Panc1 (cell line): ENCODE measurements at regions not wholly inside any gene's neighbourhood (a gene's known extent, or its start where the extent isn't known, plus 50 kb on each side); places are given as distances from the start of the nearest gene placed in this dataset.

Experiments
- POLR2AphosphoS5 ChIP-seq: IDR thresholded peaks from 2 replicates; pipeline ENCODE4 v1.6.1; 2012; ENCODE audit warnings: mild to moderate bottlenecking, low read depth, low read length, moderate library complexity
- SIN3A ChIP-seq: IDR thresholded peaks from 2 replicates; pipeline ENCODE4 v1.6.1; 2012; ENCODE audit warnings: low read depth, mild to moderate bottlenecking, low read length, moderate library complexity, borderline replicate concordance; ENCODE audit not compliant: insufficient read depth
- TCF7L2 ChIP-seq: IDR thresholded peaks from 2 replicates; pipeline ENCODE4 v1.6.1; 2011; ENCODE audit warnings: mild to moderate bottlenecking, low read depth, low read length, inconsistent platforms
- TF ChIP-seq, protein P1 (sequence below): fragments of 450-650 bp; IDR thresholded peaks from 2 replicates; pipeline ENCODE4 v1.5.1; 2017; ENCODE audit warnings: mild to moderate bottlenecking
- TF ChIP-seq, protein P2 (sequence below), 2 experiments: IDR thresholded peaks; 2 replicates each; pipeline ENCODE4 v1.6.1; 2011 to 2012; ENCODE audit warnings: low read depth in 2 of 2, control low read depth in 1 of 2, low read length in 1 of 2, mild to moderate bottlenecking in 1 of 2, moderate library complexity in 1 of 2; ENCODE audit not compliant: insufficient read depth in 1 of 2

DNA sequence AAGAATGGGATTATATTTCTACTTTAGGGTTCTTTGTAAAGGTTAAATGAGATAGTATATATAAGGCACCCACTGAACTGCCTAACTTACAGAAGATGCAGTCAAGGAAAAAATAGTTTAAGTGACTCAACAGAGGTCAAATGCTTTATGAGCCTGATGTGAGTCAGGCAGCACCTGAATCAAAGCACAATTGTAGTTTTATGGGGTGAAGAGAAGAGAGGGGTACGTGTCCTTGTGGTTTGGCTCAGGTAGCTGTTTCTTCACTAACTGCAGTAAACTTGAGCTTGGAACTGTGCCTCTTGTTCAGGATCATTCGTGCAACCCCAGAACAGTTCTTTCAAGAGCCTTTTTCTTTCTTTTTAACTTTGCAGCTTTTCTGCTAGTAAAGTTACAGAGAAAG lies 125.2 kb upstream of the SPON1 start:
- TF ChIP-seq, protein P1, sequence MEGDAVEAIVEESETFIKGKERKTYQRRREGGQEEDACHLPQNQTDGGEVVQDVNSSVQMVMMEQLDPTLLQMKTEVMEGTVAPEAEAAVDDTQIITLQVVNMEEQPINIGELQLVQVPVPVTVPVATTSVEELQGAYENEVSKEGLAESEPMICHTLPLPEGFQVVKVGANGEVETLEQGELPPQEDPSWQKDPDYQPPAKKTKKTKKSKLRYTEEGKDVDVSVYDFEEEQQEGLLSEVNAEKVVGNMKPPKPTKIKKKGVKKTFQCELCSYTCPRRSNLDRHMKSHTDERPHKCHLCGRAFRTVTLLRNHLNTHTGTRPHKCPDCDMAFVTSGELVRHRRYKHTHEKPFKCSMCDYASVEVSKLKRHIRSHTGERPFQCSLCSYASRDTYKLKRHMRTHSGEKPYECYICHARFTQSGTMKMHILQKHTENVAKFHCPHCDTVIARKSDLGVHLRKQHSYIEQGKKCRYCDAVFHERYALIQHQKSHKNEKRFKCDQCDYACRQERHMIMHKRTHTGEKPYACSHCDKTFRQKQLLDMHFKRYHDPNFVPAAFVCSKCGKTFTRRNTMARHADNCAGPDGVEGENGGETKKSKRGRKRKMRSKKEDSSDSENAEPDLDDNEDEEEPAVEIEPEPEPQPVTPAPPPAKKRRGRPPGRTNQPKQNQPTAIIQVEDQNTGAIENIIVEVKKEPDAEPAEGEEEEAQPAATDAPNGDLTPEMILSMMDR, result no peak
- no peak for TF ChIP-seq POLR2AphosphoS5
- no peak for TF ChIP-seq TCF7L2
- TF ChIP-seq, protein P2, sequence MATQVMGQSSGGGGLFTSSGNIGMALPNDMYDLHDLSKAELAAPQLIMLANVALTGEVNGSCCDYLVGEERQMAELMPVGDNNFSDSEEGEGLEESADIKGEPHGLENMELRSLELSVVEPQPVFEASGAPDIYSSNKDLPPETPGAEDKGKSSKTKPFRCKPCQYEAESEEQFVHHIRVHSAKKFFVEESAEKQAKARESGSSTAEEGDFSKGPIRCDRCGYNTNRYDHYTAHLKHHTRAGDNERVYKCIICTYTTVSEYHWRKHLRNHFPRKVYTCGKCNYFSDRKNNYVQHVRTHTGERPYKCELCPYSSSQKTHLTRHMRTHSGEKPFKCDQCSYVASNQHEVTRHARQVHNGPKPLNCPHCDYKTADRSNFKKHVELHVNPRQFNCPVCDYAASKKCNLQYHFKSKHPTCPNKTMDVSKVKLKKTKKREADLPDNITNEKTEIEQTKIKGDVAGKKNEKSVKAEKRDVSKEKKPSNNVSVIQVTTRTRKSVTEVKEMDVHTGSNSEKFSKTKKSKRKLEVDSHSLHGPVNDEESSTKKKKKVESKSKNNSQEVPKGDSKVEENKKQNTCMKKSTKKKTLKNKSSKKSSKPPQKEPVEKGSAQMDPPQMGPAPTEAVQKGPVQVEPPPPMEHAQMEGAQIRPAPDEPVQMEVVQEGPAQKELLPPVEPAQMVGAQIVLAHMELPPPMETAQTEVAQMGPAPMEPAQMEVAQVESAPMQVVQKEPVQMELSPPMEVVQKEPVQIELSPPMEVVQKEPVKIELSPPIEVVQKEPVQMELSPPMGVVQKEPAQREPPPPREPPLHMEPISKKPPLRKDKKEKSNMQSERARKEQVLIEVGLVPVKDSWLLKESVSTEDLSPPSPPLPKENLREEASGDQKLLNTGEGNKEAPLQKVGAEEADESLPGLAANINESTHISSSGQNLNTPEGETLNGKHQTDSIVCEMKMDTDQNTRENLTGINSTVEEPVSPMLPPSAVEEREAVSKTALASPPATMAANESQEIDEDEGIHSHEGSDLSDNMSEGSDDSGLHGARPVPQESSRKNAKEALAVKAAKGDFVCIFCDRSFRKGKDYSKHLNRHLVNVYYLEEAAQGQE (IDR thresholded peaks at IDR 0.05; ENCODE audit: insufficient read depth in 1 of 2, low read depth in 2 of 2, low read length in 1 of 2), result no peak
- no peak for TF ChIP-seq SIN3A
